IPS DF 19.7 (cell line): ENCODE measurements at regions not wholly inside any gene's neighbourhood (a gene's known extent, or its start where the extent isn't known, plus 50 kb on each side); places are given as distances from the start of the nearest gene placed in this dataset.

Source experiments
- DNase-seq: peaks from one replicate; pipeline ENCODE4 v3.0.0-alpha.2; 2013; ENCODE audit warnings: low read depth, low spot score

DNA sequence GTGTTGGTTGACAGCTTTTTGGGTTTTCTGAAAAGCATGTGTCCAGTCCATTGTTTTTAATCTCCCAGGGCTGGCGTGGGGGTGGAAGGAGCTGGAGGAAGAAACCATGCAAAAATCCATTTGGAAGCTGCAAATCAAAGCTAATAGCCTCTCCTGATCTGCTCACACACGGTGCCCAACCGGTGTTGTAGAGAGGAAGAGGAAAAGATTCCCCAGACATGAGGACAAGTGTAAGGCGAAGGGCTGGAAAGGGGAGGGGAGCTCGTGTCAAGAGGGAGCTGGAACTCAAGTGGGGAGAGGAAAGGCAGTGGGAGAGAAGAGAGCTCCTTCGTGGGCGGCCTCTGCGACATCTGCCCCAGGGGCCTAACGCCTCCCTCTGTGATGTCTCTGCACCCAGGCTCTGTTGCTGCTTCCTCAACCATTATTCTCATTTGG is 112.3 kb upstream of the IRF2BP2 start:
- no peak for DNase-seq

DNA sequence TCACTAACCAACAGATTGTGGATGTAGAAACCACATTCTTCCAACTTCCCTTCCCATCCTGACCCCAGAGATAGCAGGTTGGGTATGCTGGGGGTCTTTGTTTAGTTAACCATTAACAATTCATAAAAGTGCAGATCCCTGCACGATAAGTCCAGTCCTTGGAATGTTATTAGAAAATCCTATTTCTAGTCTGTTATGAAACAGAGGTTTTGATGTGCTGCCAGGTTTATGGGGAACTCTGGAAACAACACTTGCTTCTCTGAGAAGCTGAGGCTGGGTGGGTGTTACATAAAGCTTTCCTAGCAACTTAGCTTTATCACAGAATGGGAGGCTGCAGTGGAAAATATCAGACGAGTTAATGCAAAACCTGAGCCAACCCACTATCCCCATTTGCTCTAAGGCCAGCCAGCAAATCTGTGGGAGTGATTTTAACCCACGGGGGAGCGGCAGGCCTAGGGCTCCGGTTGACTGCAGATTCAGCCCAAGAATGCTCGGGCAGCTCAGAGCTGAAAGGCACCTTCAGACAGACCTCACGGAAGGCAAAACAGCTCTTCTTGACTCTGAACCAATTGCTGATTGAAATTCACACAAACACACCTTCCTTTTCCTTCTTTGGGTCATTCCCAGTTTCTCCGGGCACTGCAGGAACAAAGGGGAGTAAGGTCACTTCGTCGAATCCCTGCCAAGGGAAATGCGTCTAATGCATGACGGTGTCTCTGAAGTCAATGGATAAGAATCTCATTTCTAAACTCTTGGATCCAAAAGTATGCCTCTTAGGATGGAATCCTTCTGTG is 111.7 kb upstream of the IRF2BP2 start:
- no peak for DNase-seq

DNA sequence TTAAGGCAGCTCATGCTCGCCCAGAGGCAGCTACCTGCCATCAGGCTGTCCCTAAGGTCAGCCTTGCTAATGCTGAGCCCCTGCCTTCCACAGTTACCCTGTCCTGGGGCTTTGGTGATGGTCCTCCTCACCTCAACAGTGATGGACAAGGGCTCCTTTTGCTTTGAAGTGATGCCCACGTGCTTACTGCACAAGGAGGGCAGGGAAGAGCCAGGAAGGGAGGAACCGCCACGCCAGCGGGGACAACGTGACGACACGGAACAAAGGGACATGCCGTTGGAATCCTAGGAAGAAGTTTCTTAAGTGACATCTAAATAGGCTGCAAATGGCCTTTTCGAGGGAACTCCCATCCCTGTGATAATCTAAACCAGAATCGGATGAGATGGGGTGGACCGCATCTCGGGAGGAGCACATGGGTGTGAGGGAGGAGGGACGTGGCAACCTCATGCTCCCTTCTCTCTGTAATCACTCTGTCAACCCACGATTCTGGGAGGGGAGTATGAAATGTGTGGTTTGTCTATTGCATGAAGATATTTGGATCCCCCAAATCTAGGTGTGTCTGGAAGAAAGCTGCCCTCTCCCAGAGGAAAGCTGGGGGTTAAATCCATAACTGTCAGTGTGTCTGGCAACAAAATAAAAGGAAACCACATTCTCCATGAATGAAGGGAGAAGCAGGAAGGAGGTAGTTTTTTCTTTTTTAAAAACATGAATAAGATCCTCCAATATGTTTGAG is 110.9 kb upstream of the IRF2BP2 start:
- DNase-seq: no peak

DNA sequence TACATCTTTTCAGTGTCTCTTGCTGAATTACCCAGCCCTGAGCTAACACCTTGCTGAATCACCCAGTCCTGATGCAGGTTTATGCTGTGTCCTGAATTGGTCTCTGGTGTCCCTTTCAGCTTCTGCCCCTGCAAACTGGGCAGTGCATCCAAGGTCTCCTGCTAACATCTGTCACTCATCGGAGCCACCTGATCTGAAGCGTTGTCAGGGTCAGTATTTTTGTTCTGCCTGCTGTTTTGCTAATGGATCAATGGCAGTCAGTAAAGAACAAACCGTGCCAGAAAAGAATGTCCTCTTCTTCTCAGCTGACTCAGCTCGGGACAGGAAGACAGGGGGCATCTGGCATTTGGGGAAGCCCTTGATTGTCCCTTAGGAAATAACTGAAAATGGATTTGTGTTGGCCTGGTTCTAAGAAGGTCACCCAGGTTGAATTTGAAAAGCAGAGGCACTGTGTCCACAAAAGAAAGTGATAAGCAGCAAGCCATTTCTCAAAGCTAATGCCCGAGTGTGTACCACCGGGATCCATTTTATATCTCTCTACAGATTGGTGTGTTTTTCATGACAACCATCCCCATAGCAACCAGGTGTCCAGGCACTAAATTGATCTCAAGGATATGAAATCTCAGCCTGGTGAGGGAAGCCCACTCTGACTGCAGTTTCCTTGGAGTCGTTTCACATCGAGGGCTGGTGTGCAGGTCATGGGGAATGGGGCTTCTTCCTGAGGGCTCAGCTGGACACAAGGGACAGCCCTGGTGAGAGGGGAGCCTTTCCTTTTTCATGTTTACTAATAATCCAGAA is 109.7 kb upstream of the IRF2BP2 start:
- DNase-seq: no peak

DNA sequence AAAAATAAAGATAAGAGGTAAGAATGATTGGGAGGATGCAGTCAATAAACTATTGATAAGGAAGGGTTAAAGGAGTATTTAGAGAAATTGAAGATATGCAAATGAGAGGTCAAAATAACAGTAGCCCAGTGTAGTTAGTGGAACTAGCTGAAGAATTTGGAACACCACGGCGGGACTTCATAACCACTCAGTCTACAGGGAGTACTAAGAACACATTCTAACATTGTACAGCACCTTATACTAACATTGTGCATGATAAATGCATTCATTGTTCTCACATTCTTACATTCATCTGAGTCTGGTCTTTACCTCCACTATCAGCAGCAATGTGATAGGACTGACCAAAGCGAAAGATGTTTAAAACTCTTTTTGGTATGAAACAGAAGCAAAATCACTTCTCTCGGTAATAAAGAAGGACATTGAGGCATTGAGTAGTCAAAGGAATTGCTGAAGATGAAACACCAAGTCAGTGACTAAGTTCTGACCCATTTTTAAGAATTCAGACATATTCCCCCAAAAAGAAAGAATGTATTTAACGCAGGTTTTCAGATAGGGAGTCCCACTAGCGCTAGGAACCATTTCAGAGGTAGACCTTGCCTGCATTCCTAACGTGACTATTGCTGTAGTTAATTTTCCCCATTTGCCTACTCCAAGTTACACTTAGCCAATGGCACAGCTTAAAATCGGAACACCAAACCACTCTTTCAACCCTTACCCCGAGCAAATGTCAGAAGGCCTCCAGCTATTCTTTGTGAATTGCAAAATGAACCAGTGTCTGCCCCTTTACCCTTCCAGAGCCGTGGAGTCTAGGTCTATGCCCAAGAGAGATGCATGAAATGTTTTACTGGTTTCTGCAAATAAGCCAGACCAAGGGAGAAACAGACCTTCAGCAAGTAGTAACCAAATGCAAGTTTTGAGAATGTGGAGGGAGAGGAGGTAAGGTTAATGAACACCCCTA is 108.8 kb upstream of the IRF2BP2 start:
- DNase-seq: no peak

DNA sequence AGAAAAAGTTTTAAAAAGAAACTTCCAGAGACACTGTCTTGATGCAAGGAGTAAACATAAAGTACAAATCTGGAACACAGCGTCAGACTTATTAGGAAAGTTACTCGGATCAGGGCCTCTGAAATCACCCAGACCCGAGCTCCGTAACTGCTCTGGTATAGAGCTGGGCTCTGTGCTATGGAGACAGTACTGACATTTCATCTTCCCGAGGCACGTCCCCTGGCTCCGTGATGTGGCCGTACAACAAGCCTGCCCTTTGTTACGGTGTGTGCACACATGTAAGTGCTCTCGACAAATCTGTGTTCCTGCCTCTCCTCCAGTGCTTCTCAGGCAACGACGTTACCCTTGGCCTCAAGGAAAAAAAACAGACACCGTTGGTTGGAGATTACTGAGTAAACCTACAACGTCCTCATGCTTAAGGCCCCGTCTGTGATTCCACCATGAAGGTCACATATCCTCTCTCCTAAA is 107.0 kb upstream of the IRF2BP2 start:
- no peak for DNase-seq

DNA sequence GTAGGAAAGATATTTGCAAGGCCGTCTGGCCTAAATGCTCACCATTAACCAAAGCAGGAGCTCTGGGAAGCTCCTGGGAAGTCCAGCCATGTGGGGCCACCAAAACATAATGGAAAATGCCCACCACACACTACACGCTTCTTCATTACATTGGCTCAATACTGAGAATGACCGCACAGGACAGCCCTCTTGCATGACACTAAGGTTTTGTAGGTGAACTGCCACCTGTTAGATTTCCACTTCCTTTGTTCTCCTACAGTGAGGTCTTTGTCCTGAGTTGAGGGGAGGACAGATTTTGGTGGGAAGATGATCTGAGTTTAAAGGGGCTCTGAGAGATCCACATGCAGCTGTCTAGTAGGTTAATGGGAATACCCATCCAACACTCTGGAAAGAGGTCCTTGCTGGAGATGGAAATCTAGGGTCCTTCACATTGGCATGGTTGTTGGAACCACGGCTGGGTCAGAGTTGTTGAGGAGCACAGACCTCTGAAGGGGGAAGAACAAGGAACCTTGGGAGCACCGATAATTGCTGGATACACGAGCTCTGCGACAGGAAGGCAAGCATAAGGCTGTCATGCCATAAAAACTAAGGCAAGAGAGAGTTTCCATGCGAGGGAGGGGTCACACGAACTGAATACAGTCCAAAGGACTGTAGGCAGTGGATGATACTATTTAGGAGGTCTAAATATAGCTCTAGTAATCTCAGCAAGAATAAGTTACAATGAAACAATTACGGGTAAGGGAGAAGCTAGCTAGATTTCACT is 105.5 kb upstream of the IRF2BP2 start:
- DNase-seq: no peak

DNA sequence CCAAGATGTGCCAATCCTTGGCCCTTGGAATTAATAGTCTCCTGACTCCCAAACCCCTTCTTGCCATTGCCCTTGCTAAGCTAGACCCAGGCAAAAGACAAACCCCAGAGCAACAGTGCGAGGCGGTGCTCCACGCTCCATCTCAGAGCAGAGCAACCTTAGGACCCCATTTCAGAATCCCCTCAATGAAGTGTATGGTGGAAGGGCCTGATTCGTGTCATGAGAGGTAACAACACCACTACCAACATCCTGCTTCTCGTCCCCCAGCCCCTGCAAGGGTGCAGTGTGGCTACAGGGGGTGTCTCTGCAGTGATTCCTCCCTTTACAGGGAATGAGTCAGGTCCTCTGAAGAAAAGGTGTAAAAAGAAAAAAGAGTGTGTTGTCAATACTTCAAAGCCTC is 103.9 kb upstream of the IRF2BP2 start:
- DNase-seq: no peak

DNA sequence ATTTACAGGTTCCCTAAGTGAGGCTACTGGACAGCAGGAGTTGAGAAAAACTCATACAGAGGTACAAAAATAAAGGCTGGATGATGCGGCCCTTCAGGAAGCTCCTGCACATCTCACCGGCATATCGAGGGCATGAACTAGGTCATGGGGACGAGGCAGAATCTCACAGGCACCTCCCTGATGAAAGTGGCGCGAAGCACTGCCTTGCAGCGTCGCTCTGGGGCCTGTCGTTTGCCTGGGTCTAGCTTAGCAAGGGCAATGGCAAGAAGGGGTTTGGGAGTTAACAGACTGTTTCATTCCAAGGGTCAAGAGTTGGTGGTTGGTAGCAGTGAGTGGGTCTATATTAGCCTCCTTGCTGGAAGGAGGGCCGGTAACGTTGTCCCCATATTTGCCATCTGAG is 103.5 kb upstream of the IRF2BP2 start:
- no peak for DNase-seq

DNA sequence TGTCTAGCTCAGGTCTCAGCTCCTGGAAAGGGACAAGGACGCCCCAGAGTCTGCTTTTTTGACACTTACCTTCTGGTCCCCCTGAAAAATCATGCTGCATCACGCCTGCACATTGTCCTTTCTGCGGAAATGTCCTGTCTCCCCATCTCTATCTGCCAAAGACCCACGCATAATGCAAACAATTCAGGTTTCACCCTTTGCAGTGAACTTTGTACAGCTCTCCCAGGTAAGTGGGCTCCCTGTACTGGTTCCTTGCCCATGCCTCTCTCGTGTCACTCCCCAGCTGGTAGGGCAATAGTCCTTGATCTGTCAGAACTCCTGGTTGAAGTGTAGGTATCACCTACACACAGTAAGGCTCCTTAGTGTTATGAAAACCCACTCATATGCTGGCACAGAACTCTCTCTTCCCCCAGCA is 102.9 kb upstream of the IRF2BP2 start:
- DNase-seq: no peak

DNA sequence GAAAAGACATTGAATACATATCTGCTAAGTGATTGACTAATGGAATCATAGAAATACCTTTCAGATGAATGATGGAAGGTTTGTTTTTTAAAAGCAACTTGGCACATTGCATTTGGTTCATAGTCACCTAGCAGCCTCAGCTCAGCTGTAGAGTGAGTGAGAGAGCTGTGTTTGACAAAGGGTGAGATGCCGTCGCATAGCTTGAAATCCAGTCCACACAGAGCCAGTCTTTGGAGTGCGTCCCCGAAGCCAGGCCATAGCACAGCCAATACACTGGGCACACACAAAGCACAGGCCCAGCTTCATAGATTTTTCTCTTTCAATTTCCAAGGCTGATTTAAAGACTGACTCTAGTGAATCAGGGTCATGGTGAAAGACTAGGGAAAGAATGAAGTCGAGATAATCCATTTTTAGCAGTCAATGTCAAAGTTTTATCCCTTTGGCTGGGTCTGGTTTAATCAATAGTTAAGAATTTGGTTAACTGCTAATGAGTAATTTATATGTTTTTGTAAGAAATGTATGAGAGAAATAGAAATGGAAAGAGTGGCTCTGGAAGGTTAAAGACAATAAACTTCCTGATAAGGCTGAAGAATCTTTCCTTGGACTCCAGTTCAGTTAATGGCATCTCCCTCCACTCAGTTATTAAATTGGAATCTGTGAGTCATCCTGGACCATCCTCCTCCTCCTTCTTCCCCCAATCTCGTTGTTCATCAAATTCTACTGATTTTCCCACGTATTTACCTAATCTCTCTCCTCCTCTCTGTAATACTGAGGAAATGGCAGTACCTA is 101.2 kb upstream of the IRF2BP2 start:
- DNase-seq: no peak

DNA sequence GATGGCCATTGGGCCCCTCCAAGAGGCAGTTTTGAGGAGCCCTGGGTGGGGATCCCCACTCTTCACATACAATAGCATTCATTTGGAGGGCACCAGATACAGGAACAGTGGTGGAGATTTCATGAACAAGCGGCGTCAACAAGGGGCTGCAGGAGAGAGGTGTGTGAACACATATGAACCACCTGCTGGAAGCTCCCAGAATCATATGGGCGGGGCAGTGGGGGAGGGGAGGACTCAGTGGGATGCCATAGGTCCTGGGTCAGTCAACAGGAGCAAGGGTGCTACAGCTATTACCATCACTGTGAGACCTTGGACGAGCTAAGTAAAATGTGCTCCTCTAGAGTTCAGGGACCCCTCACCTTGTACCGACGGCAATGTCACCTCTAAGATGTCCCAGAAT is 100.4 kb upstream of the IRF2BP2 start:
- no peak for DNase-seq

DNA sequence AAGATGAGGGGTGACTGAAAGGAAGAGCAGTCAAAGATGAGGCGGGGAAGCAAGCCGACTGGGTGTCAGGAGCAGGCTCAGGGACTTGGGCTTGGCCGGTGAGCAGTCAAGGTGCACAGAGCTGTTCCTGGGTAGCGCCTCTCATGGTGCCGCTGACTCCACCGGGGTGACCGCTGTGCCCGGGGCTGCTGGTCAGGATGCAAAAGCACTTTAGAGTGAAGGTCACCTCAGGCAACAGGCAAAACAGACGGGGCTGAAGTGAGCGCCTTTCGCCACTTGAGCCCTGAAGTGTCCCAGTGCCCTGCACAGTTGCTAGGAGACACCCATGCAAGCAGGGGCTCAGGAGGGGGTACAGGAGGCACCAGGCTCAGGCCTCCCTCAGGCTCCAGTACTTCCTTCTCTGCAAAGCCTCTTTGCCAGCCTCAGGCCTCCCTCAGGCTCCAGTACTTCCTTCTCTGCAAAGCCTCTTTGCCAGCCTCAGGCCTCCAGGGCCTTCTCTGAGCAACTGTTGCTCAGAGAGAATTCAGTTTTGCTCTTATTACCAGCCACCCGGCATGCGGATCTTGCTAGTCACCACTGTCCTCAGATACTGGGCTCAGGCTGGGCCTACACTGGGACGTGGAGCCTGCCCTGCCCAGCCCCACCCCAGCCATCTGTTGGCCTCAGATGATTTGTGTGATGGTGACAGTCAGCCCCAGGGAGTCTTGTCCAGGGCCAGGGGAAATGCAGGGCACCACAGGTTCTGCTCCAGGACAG is 99.7 kb upstream of the IRF2BP2 start:
- no peak for DNase-seq

DNA sequence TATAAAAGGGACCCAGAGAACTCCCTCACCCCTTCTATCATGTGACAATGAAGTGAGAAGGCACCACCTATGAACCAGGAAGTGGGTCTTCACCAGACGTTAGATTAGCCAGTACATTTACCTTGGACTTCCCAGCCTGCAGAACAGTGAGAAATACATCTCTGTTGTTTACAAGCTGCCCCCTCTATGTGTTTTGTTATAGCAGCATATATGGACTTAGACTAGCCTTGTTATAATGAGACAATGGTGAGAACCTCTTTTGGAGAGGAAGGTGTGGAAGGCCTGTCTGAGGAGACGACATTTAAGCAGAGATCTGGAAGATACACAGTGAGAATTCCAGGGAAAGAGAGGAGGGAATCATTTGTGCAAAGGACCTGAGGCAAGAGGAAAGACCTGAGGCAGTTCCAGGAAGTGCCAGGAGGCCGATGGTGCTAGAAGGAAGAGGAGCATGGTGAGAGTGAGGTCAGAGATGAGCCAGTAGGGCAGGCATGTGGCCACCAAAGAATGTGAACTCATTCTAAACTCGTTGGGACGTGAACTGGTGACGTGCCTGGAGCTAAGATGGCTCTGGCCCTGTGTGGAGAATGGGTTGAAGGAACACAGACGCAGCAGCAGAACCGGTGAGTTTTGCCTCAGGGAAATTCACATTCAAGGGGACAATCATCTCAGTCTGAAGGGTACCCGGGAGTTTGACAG is 98.9 kb upstream of the IRF2BP2 start:
- DNase-seq: no peak

DNA sequence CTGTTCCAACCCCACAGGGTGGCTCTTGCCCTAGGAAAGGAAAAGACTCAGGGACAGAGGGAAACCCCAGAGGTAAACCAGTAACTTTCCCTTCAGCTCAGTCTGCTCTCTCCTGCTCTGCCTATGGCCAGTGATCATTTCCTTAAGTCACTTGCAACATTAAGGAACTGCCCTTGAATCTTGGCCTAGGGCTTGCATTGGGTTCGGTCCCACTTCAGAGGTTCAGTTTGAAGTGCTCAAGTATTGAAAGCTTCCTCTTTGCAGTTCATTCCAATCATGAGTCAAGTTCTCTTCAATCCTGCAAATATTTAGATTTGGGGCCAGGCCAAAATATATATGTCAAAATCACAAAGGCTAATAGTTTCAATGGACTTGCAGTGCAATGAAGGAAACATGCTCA is 97.7 kb upstream of the IRF2BP2 start:
- no peak for DNase-seq

DNA sequence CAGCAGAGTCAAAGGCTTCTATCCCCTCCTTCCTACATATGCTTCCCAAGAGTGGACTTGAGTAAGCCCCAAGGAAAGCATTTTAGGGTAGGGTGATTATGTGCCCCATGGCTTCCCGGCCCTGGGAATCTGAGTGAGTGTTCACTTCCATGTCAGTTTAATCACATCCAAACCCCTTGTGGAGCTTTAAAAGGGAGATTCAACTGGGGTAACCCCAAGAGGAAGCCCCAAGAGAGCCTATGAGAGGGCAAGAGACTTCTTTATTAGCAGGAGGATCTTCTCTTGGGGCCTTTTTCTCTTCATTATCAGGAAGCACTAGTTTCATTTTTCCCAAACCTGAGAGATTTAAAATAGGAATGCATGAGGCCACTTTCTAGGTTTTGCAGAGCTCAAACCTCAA is 97.0 kb upstream of the IRF2BP2 start:
- DNase-seq: no peak

DNA sequence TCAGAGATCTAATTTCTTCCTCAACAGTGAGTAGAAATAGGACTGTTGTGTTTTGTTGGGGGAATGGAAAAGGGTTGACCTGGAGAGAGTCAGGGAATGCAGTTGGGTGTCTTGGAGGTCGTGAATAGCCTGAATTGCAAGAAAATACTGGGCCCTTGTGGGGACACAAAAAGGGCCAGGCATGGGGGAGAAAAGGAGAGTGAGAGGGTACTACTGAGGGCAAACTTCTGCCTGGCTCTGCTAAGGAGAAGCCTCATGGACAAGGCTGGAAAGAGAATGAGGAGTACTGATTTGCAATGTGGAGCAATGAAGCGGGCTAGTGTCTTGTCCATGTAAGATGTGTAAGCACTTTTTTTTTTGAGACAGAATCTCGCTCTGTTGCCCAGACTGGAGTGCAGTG is 96.2 kb upstream of the IRF2BP2 start:
- no peak for DNase-seq

DNA sequence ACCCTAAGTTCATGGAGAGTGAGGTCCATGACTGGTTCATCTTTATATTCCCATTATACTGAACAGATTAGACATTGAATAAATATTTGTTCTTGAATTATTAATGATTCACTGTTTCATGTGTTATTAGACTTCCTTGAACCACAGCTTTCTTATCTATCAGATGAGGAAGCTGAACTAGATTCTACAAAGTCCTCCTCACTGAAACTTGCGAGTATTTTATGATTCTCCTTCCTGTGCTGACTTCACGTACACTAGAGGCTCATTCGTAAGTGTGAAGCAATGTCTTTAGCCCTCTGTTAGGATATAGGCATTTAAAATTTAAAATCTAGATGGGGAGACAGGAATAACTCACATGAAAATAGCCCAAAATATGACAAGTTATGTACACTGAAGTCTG is 95.6 kb upstream of the IRF2BP2 start:
- no peak for DNase-seq
